PFSK-1 (cell line): ENCODE measurements at regions not wholly inside any gene's neighbourhood (a gene's known extent, or its start where the extent isn't known, plus 50 kb on each side); places are given as distances from the start of the nearest gene placed in this dataset.

Experiments used
- POLR2AphosphoS5 ChIP-seq: IDR thresholded peaks from 2 replicates; pipeline ENCODE4 v1.6.1; 2012; ENCODE audit warnings: low read depth, mild to moderate bottlenecking, control low read depth, low read length, moderate library complexity
- REST ChIP-seq, 2 experiments: IDR thresholded peaks; 2 replicates each; pipeline versions ENCODE4 v1.6.1 to v1.8.0; 2011 to 2012; ENCODE audit warnings: low read depth in 2 of 2, low read length in 2 of 2, control low read depth in 1 of 2, inconsistent platforms in 1 of 2, mild to moderate bottlenecking in 1 of 2, moderate library complexity in 1 of 2; ENCODE audit not compliant: insufficient read depth in 1 of 2
- TAF1 ChIP-seq: IDR thresholded peaks from 2 replicates; pipeline ENCODE4 v1.6.1; 2012; ENCODE audit warnings: low read length, control low read depth, borderline replicate concordance; ENCODE audit not compliant: insufficient read depth

- no peak for TF ChIP-seq POLR2AphosphoS5
- no peak for TF ChIP-seq REST (IDR thresholded peaks at IDR 0.05; ENCODE audit: insufficient read depth in 1 of 2, low read depth in 2 of 2, low read length in 2 of 2)
- no peak for TF ChIP-seq TAF1
Observed at GRCh38 chr9:110099236-110100095, 108.5 kb downstream of the C9orf152 start.
